ENCODE measurements at regions not wholly inside any gene's neighbourhood (a gene's known extent, or its start where the extent isn't known, plus 50 kb on each side); places are given as distances from the start of the nearest gene placed in this dataset.

DNA sequence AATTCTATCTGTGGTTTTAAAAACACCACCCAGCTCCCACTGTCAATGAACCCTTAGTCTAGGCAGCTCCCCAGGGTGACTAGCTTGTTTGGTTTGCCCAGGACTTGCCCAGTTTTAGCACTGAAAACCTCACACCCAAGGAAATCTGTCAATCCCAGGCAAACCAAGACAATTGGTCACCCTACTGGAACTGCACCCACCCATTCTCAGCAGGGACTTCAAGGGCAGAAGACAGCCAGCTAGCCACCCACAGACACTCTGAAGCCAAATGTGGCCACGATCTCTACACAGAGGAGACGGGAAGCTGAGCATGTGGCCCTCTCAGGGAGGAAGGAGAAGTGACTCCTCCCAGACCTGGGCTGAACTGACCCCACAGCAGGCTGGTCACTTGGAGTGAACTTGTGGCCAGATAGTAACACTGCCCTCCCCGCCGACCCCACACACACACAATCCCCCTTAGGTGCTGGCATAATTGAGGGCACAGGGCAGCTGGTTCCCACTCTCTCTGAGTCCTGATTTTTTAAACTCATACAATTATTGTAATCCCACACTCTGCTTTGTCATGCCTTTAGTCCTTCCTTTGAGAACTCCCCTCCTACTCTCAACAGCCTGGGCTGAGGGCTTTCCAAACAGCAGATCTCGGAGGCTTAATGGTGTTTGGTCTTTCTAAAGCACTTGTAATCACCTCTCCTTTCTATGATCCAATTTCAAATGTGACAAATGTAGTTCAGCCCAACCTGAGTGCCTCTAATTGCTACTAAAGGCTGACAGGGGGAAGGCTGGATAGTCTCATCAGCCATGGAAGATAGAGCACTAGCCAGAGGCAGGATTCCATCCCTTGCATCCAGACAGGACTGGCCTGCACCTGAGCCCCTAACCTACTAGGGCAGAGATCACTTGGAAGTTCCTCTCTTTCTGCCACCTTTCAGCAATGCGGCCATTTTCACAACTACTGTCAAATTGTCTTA is 74.7 kb upstream of the DRD2 start:
- no TSS peak for BruUV-seq (replicated peaks)
- Histone ChIP-seq H3K4me2 (ENCODE audit: low read depth, low read length) (no peak overlapping the region), H3K9me3 (ENCODE audit: control insufficient read depth, insufficient read depth, low read length) (no peaks in the 10 kb centered on the region), H3K18ac (ENCODE audit: low read depth, low read length) (no peak overlapping the region), H3K27me3 (ENCODE audit: control insufficient read depth, insufficient read depth, low read length) (0 out of 2 replicates have a peak, but pooled peaks cover 4% of the 10 kb centered on the region), H2BK5ac (ENCODE audit: low read depth, low read length, poor library complexity, severe bottlenecking) (no peak overlapping the region), H3K27ac (ENCODE audit: insufficient read depth, low read length) (no peak overlapping the region), H4K8ac (ENCODE audit: low read depth in 2 of 2, low read length in 2 of 2) (peak overlapping the region in 1 of 2 experiments; percentile 22; a peak in 1 of 4 replicates), H4K5ac (ENCODE audit: low read depth, low read length) (no peak overlapping the region), H3K14ac (replicated peaks; ENCODE audit: low read depth, low read length) (0 out of 2 replicates have a peak overlapping the region, but pooled peaks have one; percentile 37), H4K20me1 (ENCODE audit: insufficient read depth, low read length) (no peaks in the 10 kb centered on the region), H3K36me3 (ENCODE audit: control insufficient read depth, insufficient read depth, low read length) (no peaks in the 10 kb centered on the region), H3K23ac (ENCODE audit: low read depth, low read length) (no peak overlapping the region), H3K4me1 (ENCODE audit: control insufficient read depth, insufficient read depth, low read length) (peaks cover 4% of the 10 kb centered on the region; the same call in 1 of the 2 replicates), H4K91ac (ENCODE audit: insufficient read depth, low read depth, low read length) (peak overlapping the region; percentile 41; the same call in 1 of the 2 replicates), H3K9ac (ENCODE audit: low read depth, low read length) (no peak overlapping the region), H3K4me3 (ENCODE audit: insufficient read depth, low read depth, low read length) (no peak overlapping the region), H3K79me1 (ENCODE audit: low read depth in 1 of 2, low read length in 2 of 2) (no peaks in the 10 kb centered on the region), H2AFZ (replicated peaks; ENCODE audit: low read length, poor library complexity) (no peak overlapping the region), H3K56ac (ENCODE audit: extremely low read depth, insufficient read depth, low read length) (no peak overlapping the region), H2BK20ac (ENCODE audit: low read depth, low read length) (peak overlapping the region; percentile 79), H2BK120ac (ENCODE audit: low read depth, low read length) (peak overlapping the region; percentile 56), H2BK15ac (ENCODE audit: low read depth, low read length) (peak overlapping the region; percentile 6; the same call in 1 of the 3 replicates), H2AK5ac (ENCODE audit: low read depth, low read length) (peak overlapping the region; percentile 61; the same call in 1 of the 2 replicates), H3K4ac (ENCODE audit: low read depth, low read length) (peak overlapping the region; percentile 52), H2AK9ac (replicated peaks; ENCODE audit: low read depth, low read length, poor library complexity) (no peak overlapping the region), H3K9me1 (ENCODE audit: insufficient read depth, low read length) (peaks cover 8% of the 10 kb centered on the region)
- DNase-seq (no peak), ATAC-seq (ENCODE audit: low read depth) (no peak)
- intact Hi-C loops (cut with micrococcal nuclease) = no loop called here
- TF ChIP-seq CHD1 (IDR thresholded peaks at IDR 0.05; ENCODE audit: low read depth, low read length) (no peak), RAD21 (IDR thresholded peaks at IDR 0.05; ENCODE audit: low read length) (no peak), NFE2L2 (IDR thresholded peaks at IDR 0.05; ENCODE audit: low read depth, low read length) (no peak), BHLHE40 (IDR thresholded peaks at IDR 0.05; ENCODE audit: low read depth, low read length) (no peak), SMC3 (IDR thresholded peaks at IDR 0.05; ENCODE audit: low read depth, low read length) (no peak), MXI1 (IDR thresholded peaks at IDR 0.05; ENCODE audit: borderline replicate concordance, low read depth, low read length) (no peak), ELK1 (IDR thresholded peaks at IDR 0.05; ENCODE audit: borderline replicate concordance, low read depth, low read length) (no peak), POLR2A (IDR thresholded peaks at IDR 0.05; ENCODE audit: low read depth, low read length) (no peak), FOS (IDR thresholded peaks at IDR 0.05; ENCODE audit: low read depth, low read length) (no peak), MAFK (IDR thresholded peaks at IDR 0.05; ENCODE audit: low read depth, low read length) (no peak), MAZ (IDR thresholded peaks at IDR 0.05; ENCODE audit: borderline replicate concordance, low read depth, low read length) (no peak), RCOR1 (IDR thresholded peaks at IDR 0.05; ENCODE audit: insufficient replicate concordance, low read length) (no peak)
- TF ChIP-seq, protein P1, sequence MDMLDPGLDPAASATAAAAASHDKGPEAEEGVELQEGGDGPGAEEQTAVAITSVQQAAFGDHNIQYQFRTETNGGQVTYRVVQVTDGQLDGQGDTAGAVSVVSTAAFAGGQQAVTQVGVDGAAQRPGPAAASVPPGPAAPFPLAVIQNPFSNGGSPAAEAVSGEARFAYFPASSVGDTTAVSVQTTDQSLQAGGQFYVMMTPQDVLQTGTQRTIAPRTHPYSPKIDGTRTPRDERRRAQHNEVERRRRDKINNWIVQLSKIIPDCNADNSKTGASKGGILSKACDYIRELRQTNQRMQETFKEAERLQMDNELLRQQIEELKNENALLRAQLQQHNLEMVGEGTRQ (IDR thresholded peaks at IDR 0.05; ENCODE audit: low read depth, low read length) = no peak
- WGBS, 2 experiments (ENCODE audit: extremely low coverage in 2 of 2, insufficient read length in 1 of 2) = 40% methylated on average over 2 of the region's 6 CpGs; no CpG with 5 or more reads in 1 of the 2 experiments
- in situ Hi-C loops (cut with MboI; ENCODE audit: low sequenced_read_pairs) = loop anchor here (25.0 kb wide), 1 partner anchor 1338 kb away; no protein-coding TSS in a partner anchor
- dilution Hi-C loops (cut with HindIII; ENCODE audit: low sequenced_read_pairs, unreplicated experiment) = no loop called here
- POLR2A ChIA-PET (ENCODE audit: unreplicated experiment) = no interaction called here
- CTCF ChIA-PET = no interaction called here

Data from IMR-90 (cell line).